MM.1S (cell line): ENCODE measurements at regions not wholly inside any gene's neighbourhood (a gene's known extent, or its start where the extent isn't known, plus 50 kb on each side); places are given as distances from the start of the nearest gene placed in this dataset.

Experiments used
- EZH2 ChIP-seq: fragments of 300-600 bp; sonication (generic); optimal IDR thresholded peaks from 2 replicates; pipeline ENCODE3; 2017; ENCODE audit warnings: low read depth, mild to moderate bottlenecking, antibody characterized with exemption, low read length, mixed read lengths
- EZH2phosphoT487 ChIP-seq: fragments of 300-600 bp; sonication (generic); IDR thresholded peaks from 2 replicates; pipeline ENCODE4 v1.6.1; 2018; ENCODE audit warnings: antibody characterized with exemption, low read length
- TF ChIP-seq, protein P1 (sequence below): fragments of 300-600 bp; sonication (generic); IDR thresholded peaks from 2 replicates; pipeline ENCODE4 v1.5.1; 2016; ENCODE audit warnings: antibody characterized with exemption, low read length, mixed read lengths

DNA sequence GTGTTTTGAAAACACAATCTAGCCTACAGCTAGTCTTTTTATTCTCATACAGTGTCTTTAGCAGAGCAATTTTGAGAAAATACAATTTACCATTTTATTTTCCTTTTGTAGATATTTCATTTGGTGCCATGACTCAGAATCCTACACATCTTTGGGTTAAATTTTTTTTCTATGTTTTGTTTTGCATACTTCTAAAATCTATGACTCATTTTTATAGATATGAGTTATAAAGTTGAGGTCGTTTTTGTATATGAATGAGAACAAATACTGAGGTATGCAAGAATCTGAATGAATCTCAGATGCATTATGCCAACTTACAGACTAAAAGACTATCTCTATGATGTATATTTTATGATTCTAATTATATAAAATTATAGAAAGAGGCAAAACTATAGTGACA lies 206.5 kb upstream of the ANXA10 start:
- TF ChIP-seq EZH2 (no peak), EZH2phosphoT487 (no peak)
- TF ChIP-seq, protein P1, sequence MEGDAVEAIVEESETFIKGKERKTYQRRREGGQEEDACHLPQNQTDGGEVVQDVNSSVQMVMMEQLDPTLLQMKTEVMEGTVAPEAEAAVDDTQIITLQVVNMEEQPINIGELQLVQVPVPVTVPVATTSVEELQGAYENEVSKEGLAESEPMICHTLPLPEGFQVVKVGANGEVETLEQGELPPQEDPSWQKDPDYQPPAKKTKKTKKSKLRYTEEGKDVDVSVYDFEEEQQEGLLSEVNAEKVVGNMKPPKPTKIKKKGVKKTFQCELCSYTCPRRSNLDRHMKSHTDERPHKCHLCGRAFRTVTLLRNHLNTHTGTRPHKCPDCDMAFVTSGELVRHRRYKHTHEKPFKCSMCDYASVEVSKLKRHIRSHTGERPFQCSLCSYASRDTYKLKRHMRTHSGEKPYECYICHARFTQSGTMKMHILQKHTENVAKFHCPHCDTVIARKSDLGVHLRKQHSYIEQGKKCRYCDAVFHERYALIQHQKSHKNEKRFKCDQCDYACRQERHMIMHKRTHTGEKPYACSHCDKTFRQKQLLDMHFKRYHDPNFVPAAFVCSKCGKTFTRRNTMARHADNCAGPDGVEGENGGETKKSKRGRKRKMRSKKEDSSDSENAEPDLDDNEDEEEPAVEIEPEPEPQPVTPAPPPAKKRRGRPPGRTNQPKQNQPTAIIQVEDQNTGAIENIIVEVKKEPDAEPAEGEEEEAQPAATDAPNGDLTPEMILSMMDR: no peak
